ENCODE measurements at regions not wholly inside any gene's neighbourhood (a gene's known extent, or its start where the extent isn't known, plus 50 kb on each side); places are given as distances from the start of the nearest gene placed in this dataset.

GRCh38 chr2:65512783-65513182 lies 80.4 kb upstream of the SPRED2 start:
- Histone ChIP-seq H3K27me3 (ENCODE audit: insufficient read depth, poor library complexity, severe bottlenecking) (no peaks in the 10 kb centered on the region), H3K4me3 (replicated peaks; ENCODE audit: insufficient read depth, low read length) (no peak overlapping the region), H3K27ac (replicated peaks) (no peak overlapping the region)
- no peak for TF ChIP-seq CTCF (IDR thresholded peaks at IDR 0.05; ENCODE audit: insufficient read depth, low read length)
- no peak for TF ChIP-seq SPI1 (IDR thresholded peaks at IDR 0.05; ENCODE audit: borderline replicate concordance, low read depth)
- no peak for TF ChIP-seq POLR2AphosphoS5 (IDR thresholded peaks at IDR 0.05; ENCODE audit: low read depth)
- TF ChIP-seq REST (IDR thresholded peaks at IDR 0.05; ENCODE audit: insufficient replicate concordance, low read depth) = no peak
- no peak for TF ChIP-seq GABPA (IDR thresholded peaks at IDR 0.05; ENCODE audit: low read depth)
- DNase-seq (ENCODE audit: low read depth in 1 of 2, low spot score in 1 of 2) = no peak

GRCh38 chr2:65511306-65511705 lies 78.9 kb upstream of the SPRED2 start:
- TF ChIP-seq REST (IDR thresholded peaks at IDR 0.05; ENCODE audit: insufficient replicate concordance, low read depth) (no peak), GABPA (IDR thresholded peaks at IDR 0.05; ENCODE audit: low read depth) (no peak), SPI1 (IDR thresholded peaks at IDR 0.05; ENCODE audit: borderline replicate concordance, low read depth) (no peak), CTCF (IDR thresholded peaks at IDR 0.05; ENCODE audit: insufficient read depth, low read length) (no peak), POLR2AphosphoS5 (IDR thresholded peaks at IDR 0.05; ENCODE audit: low read depth) (no peak)
- H3K4me3 ChIP-seq (replicated peaks; ENCODE audit: insufficient read depth, low read length) = no peak overlapping the region
- DNase-seq (ENCODE audit: low read depth in 1 of 2, low spot score in 1 of 2) = no peak
- no peak overlapping the region for H3K27ac ChIP-seq (replicated peaks)
- H3K27me3 ChIP-seq (ENCODE audit: insufficient read depth, poor library complexity, severe bottlenecking) = no peaks in the 10 kb centered on the region

- Histone ChIP-seq H3K27ac (replicated peaks) (no peak overlapping the region), H3K4me3 (replicated peaks; ENCODE audit: insufficient read depth, low read length) (no peak overlapping the region), H3K27me3 (ENCODE audit: insufficient read depth, poor library complexity, severe bottlenecking) (peaks cover 2% of the 10 kb centered on the region)
- no peak for DNase-seq (ENCODE audit: low read depth in 1 of 2, low spot score in 1 of 2)
- no peak for TF ChIP-seq CTCF (IDR thresholded peaks at IDR 0.05; ENCODE audit: insufficient read depth, low read length)
- TF ChIP-seq SPI1 (IDR thresholded peaks at IDR 0.05; ENCODE audit: borderline replicate concordance, low read depth) = no peak
- no peak for TF ChIP-seq POLR2AphosphoS5 (IDR thresholded peaks at IDR 0.05; ENCODE audit: low read depth)
- TF ChIP-seq REST (IDR thresholded peaks at IDR 0.05; ENCODE audit: insufficient replicate concordance, low read depth) = no peak
- no peak for TF ChIP-seq GABPA (IDR thresholded peaks at IDR 0.05; ENCODE audit: low read depth)
These were observed 75.8 kb upstream of the SPRED2 start for GRCh38 chr2:65508225-65508624.

Data from HL-60 (cell line).